ENCODE measurements at regions not wholly inside any gene's neighbourhood (a gene's known extent, or its start where the extent isn't known, plus 50 kb on each side); places are given as distances from the start of the nearest gene placed in this dataset.

GRCh38 chr11:62057069-62057468 lies 66.7 kb upstream of the INCENP start:
- ChIA-PET CTCF (interaction anchor here (1.0 to 1.1 kb wide), 2 partner anchors 25 to 1643 kb away, joined by 3 to 4 read pairs; no protein-coding TSS in a partner anchor), POLR2A (no interaction called here)
- no peak overlapping the region for H3K27ac Mint-ChIP-seq
- DNase-seq (no peak), ATAC-seq (ENCODE audit: poor library complexity) (no peak)
- no peaks in the 10 kb centered on the region for H3K4me1 ChIP-seq (ENCODE audit: insufficient read depth, low read length)
- H3K27me3 ChIP-seq (ENCODE audit: control insufficient read depth in 1 of 2, insufficient read depth in 2 of 2, low read length in 2 of 2): no peaks in the 10 kb centered on the region
- H3K36me3 Mint-ChIP-seq (ENCODE audit: low read depth): no peaks in the 10 kb centered on the region
- no peaks in the 10 kb centered on the region for H3K9me3 ChIP-seq (ENCODE audit: control insufficient read depth in 1 of 2, insufficient read depth in 1 of 2, low read length in 2 of 2)
- no peaks in the 10 kb centered on the region for H3K4me1 Mint-ChIP-seq (ENCODE audit: low read depth)
- H3K36me3 ChIP-seq (ENCODE audit: insufficient read depth, low read length): no peaks in the 10 kb centered on the region
- H3K27ac ChIP-seq (ENCODE audit: low read depth in 1 of 2, low read length in 2 of 2): no peak overlapping the region
- H3K4me3 ChIP-seq (ENCODE audit: low read length): no peak overlapping the region
- H3K27me3 Mint-ChIP-seq: peaks cover 7% of the 10 kb centered on the region
- intact Hi-C loops (cut with DNase I, micrococcal nuclease): no loop called here
- H3K9me3 Mint-ChIP-seq: no peaks in the 10 kb centered on the region
- TF ChIP-seq CTCF (IDR thresholded peaks at IDR 0.05): no peak
- H3K4me3 Mint-ChIP-seq: no peak overlapping the region

GRCh38 chr11:62055970-62056369 lies 67.8 kb upstream of the INCENP start:
- intact Hi-C loops (cut with DNase I, micrococcal nuclease): no loop called here
- ChIA-PET POLR2A (no interaction called here), CTCF (interaction anchor here (1.0 kb wide), 1 partner anchor 1644 kb away, joined by 4 read pairs; no protein-coding TSS in a partner anchor)
- Histone ChIP-seq H3K27me3 (ENCODE audit: control insufficient read depth in 1 of 2, insufficient read depth in 2 of 2, low read length in 2 of 2) (no peaks in the 10 kb centered on the region), H3K36me3 (ENCODE audit: insufficient read depth, low read length) (no peaks in the 10 kb centered on the region), H3K9me3 (ENCODE audit: control insufficient read depth in 1 of 2, insufficient read depth in 1 of 2, low read length in 2 of 2) (no peaks in the 10 kb centered on the region), H3K27ac (ENCODE audit: low read depth in 1 of 2, low read length in 2 of 2) (no peak overlapping the region), H3K4me3 (ENCODE audit: low read length) (no peak overlapping the region), H3K4me1 (ENCODE audit: insufficient read depth, low read length) (no peaks in the 10 kb centered on the region)
- no peak for TF ChIP-seq CTCF (IDR thresholded peaks at IDR 0.05)
- H3K27ac Mint-ChIP-seq: no peak overlapping the region
- no peak for DNase-seq
- ATAC-seq (ENCODE audit: poor library complexity): no peak
- H3K36me3 Mint-ChIP-seq (ENCODE audit: low read depth): no peaks in the 10 kb centered on the region
- no peaks in the 10 kb centered on the region for H3K4me1 Mint-ChIP-seq (ENCODE audit: low read depth)
- H3K27me3 Mint-ChIP-seq: peaks cover 7% of the 10 kb centered on the region
- H3K4me3 Mint-ChIP-seq: no peak overlapping the region
- H3K9me3 Mint-ChIP-seq: no peaks in the 10 kb centered on the region

GRCh38 chr11:62054484-62055121 lies 69.2 kb upstream of the INCENP start:
- Mint-ChIP-seq H3K27me3 (peaks cover 7% of the 10 kb centered on the region), H3K4me1 (ENCODE audit: low read depth) (no peaks in the 10 kb centered on the region), H3K36me3 (ENCODE audit: low read depth) (no peaks in the 10 kb centered on the region), H3K27ac (no peak overlapping the region), H3K4me3 (no peak overlapping the region), H3K9me3 (no peaks in the 10 kb centered on the region)
- no peak overlapping the region for H3K4me3 ChIP-seq (ENCODE audit: low read length)
- ATAC-seq (ENCODE audit: poor library complexity): peak; percentile 43
- TF ChIP-seq CTCF (IDR thresholded peaks at IDR 0.05): peak; percentile 22
- intact Hi-C loops (cut with DNase I, micrococcal nuclease): no loop called here
- no peaks in the 10 kb centered on the region for H3K4me1 ChIP-seq (ENCODE audit: insufficient read depth, low read length)
- POLR2A ChIA-PET: no interaction called here
- CTCF ChIA-PET: interaction anchor here (1.6 to 1.8 kb wide), 3 partner anchors 25 to 156 kb away, joined by 3 to 6 read pairs (median 5); no protein-coding TSS in a partner anchor
- peak in 8 of 14 experiments; percentile 6 to 70 (median 12) for DNase-seq
- H3K27ac ChIP-seq (ENCODE audit: low read depth in 1 of 2, low read length in 2 of 2): no peak overlapping the region
- no peaks in the 10 kb centered on the region for H3K36me3 ChIP-seq (ENCODE audit: insufficient read depth, low read length)
- no peaks in the 10 kb centered on the region for H3K27me3 ChIP-seq (ENCODE audit: control insufficient read depth in 1 of 2, insufficient read depth in 2 of 2, low read length in 2 of 2)
- no peaks in the 10 kb centered on the region for H3K9me3 ChIP-seq (ENCODE audit: control insufficient read depth in 1 of 2, insufficient read depth in 1 of 2, low read length in 2 of 2)
